OCI-LY7 (cell line): ENCODE measurements at regions not wholly inside any gene's neighbourhood (a gene's known extent, or its start where the extent isn't known, plus 50 kb on each side); places are given as distances from the start of the nearest gene placed in this dataset.

ENCODE experiments used
- BruUV-seq: library from RNA; stranded (reverse); fragments of 400-500 nt; replicated peaks from 2 replicates; lab custom pipeline; 2021; lab: Mats Ljungman, UMichigan
- CTCF ChIA-PET: fragments of 300-600 bp; sonication (Branson Sonifier 250); formaldehyde crosslinking; loops from one replicate; lab custom pipeline; 2022; ENCODE audit warnings: antibody characterized with exemption; ENCODE audit not compliant: unreplicated experiment; lab: Charles Lee
- POLR2A ChIA-PET: fragments of 300-600 bp; sonication (Branson Sonifier 250); formaldehyde crosslinking; loops from one replicate; lab custom pipeline; 2022; ENCODE audit warnings: antibody characterized with exemption; lab: Charles Lee
- DNase-seq: peaks from one replicate; pipeline ENCODE4 v3.0.0-alpha.2; 2015; ENCODE audit warnings: low spot score
- H2AFZ ChIP-seq: fragments of 200-600 bp; sonication (generic), shearing (Covaris generic); 2 replicates; pipeline ENCODE4 v1.6.1; 2014; ENCODE audit warnings: mild to moderate bottlenecking, antibody characterized with exemption, low read length, moderate library complexity
- H3K27ac ChIP-seq: fragments of 200-600 bp; sonication (generic); 2 replicates; pipeline ENCODE4 v1.5.1; 2014; ENCODE audit warnings: mixed run types, low read depth, mild to moderate bottlenecking, moderate library complexity, low read length, inconsistent platforms; ENCODE audit not compliant: poor library complexity, severe bottlenecking
- H3K36me3 ChIP-seq: fragments of 200-600 bp; sonication (generic); 2 replicates; pipeline ENCODE4 v1.6.1; 2014; ENCODE audit warnings: mild to moderate bottlenecking, antibody characterized with exemption, low read length, moderate library complexity, mixed read lengths; ENCODE audit not compliant: insufficient read depth
- H3K4me1 ChIP-seq: fragments of 200-600 bp; sonication (generic); 2 replicates; pipeline ENCODE4 v1.5.1; 2014; ENCODE audit warnings: mild to moderate bottlenecking, low read length; ENCODE audit not compliant: insufficient read depth, poor library complexity, severe bottlenecking
- H3K4me2 ChIP-seq: fragments of 200-600 bp; sonication (generic); 2 replicates; pipeline ENCODE4 v1.6.1; 2014; ENCODE audit warnings: mild to moderate bottlenecking, low read length
- H3K4me3 ChIP-seq: fragments of 200-600 bp; sonication (generic); 2 replicates; pipeline ENCODE4 v1.5.1; 2014; ENCODE audit warnings: mild to moderate bottlenecking, low read depth, low read length; ENCODE audit not compliant: poor library complexity, severe bottlenecking
- H3K79me2 ChIP-seq: fragments of 200-600 bp; sonication (generic); 2 replicates; pipeline ENCODE4 v1.6.1; 2016; ENCODE audit warnings: low read depth, mild to moderate bottlenecking, low read length, moderate library complexity, mixed read lengths; ENCODE audit not compliant: insufficient read depth
- H3K9me2 ChIP-seq: fragments of 200-600 bp; sonication (generic); 2 replicates; pipeline ENCODE4 v1.6.1; 2016; ENCODE audit warnings: mild to moderate bottlenecking, low read length, mixed read lengths; ENCODE audit not compliant: insufficient read depth
- H3K9me3 ChIP-seq: fragments of 200-600 bp; sonication (generic); 2 replicates; pipeline ENCODE4 v1.6.1; 2014; ENCODE audit warnings: mild to moderate bottlenecking, mixed run types, low read length, mixed read lengths
- H4K20me1 ChIP-seq: fragments of 200-600 bp; sonication (generic); 2 replicates; pipeline ENCODE4 v1.6.1; 2014; ENCODE audit warnings: mild to moderate bottlenecking, antibody characterized with exemption, low read length, moderate library complexity, mixed read lengths; ENCODE audit not compliant: insufficient read depth
- EZH2phosphoT487 ChIP-seq: fragments of 200-600 bp; sonication (generic); IDR thresholded peaks from 2 replicates; pipeline ENCODE4 v1.6.1; 2018; ENCODE audit warnings: low read depth, borderline replicate concordance, mild to moderate bottlenecking, mixed run types, antibody characterized with exemption, low read length, moderate library complexity, mixed read lengths
- intact Hi-C: fragments of 100-400 bp; cut with micrococcal nuclease; formaldehyde crosslinking; loops from one replicate; pipeline ENCODE4 v1.10.0; 2022; ENCODE audit not compliant: unreplicated experiment
- TF ChIP-seq, protein P1 (sequence below): fragments of 200-600 bp; sonication (generic); conservative IDR thresholded peaks from 2 replicates; pipeline ENCODE4 v1.5.1; 2014; ENCODE audit warnings: mild to moderate bottlenecking, antibody characterized with exemption, low read length, moderate library complexity, mixed read lengths

DNA sequence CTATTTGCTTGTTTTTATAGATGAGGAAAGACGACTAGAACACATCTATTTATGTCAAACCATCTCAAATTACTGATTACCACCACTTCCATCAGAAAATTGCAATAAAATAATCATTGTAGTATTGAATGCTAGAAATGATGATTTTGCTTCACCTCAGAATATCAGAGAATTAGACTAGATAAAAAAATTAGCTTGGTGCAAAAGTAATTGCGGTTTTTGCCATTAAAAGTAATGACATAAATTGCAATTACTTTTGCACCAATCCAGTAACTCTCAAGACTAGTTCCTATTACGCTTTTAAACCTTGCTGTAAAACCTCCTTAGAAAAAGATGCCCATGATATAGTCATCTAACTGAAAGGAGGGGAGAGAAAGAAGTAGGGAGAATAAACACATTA is 556.7 kb upstream of the GRIN3A start:
- POLR2A ChIA-PET = no interaction called here
- H2AFZ ChIP-seq = no peak overlapping the region
- H3K27ac ChIP-seq = no peak overlapping the region
- TF ChIP-seq EZH2phosphoT487 = no peak
- TF ChIP-seq, protein P1, sequence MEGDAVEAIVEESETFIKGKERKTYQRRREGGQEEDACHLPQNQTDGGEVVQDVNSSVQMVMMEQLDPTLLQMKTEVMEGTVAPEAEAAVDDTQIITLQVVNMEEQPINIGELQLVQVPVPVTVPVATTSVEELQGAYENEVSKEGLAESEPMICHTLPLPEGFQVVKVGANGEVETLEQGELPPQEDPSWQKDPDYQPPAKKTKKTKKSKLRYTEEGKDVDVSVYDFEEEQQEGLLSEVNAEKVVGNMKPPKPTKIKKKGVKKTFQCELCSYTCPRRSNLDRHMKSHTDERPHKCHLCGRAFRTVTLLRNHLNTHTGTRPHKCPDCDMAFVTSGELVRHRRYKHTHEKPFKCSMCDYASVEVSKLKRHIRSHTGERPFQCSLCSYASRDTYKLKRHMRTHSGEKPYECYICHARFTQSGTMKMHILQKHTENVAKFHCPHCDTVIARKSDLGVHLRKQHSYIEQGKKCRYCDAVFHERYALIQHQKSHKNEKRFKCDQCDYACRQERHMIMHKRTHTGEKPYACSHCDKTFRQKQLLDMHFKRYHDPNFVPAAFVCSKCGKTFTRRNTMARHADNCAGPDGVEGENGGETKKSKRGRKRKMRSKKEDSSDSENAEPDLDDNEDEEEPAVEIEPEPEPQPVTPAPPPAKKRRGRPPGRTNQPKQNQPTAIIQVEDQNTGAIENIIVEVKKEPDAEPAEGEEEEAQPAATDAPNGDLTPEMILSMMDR = no peak
- H3K9me3 ChIP-seq = no peaks in the 10 kb centered on the region
- intact Hi-C loops = no loop called here
- BruUV-seq = no TSS peak
- CTCF ChIA-PET = no interaction called here
- H3K79me2 ChIP-seq = no peaks in the 10 kb centered on the region
- no peaks in the 10 kb centered on the region for H3K36me3 ChIP-seq
- no peak overlapping the region for H3K4me2 ChIP-seq
- no peak overlapping the region for H3K4me3 ChIP-seq
- no peaks in the 10 kb centered on the region for H3K4me1 ChIP-seq
- no peaks in the 10 kb centered on the region for H3K9me2 ChIP-seq
- DNase-seq = no peak
- H4K20me1 ChIP-seq = no peaks in the 10 kb centered on the region

DNA sequence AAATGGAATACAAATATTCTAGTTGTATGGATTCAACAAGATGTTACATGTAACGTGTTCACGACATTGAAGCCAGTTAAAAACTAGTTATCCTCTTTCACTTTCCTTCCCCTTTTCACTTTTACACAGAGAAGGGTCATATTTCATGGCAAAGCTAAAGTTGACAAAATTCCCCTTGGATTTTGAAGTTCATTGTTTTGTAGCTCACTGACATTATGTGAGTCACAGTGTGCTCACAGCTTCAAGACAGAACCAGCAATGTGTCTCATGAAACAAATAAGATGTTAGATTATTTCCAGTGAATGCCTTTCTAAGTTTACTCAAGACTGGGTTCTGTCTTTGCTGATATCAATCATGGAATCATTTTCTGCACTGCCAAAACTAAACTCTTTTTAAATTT is 535.5 kb upstream of the GRIN3A start:
- Histone ChIP-seq H3K79me2 (no peaks in the 10 kb centered on the region), H3K4me1 (no peaks in the 10 kb centered on the region), H3K4me2 (no peak overlapping the region), H3K9me3 (no peaks in the 10 kb centered on the region), H4K20me1 (no peaks in the 10 kb centered on the region), H3K27ac (no peak overlapping the region), H2AFZ (no peak overlapping the region), H3K9me2 (no peaks in the 10 kb centered on the region), H3K4me3 (no peak overlapping the region), H3K36me3 (no peaks in the 10 kb centered on the region)
- POLR2A ChIA-PET = no interaction called here
- intact Hi-C loops = no loop called here
- BruUV-seq = no TSS peak
- CTCF ChIA-PET = no interaction called here
- no peak for TF ChIP-seq EZH2phosphoT487
- TF ChIP-seq, protein P1 = no peak
- no peak for DNase-seq

DNA sequence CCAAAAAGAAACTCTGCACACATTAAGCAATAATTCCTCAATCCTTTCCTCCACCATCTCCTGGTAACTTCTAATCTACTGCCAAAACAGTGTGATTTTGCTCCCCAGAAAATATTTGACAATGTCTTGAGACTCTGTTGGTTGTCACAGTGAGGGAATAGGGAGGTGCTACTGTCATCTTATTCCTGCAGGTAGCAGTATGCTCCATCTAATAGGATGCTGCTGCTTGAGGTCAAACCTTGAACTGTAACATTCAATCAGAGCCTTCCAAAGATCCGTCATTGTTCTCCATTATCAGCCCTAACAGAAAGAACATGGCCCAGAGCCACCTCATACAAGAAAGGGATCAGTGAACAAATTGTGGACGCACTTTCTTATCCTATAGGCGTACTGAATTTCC is 514.7 kb upstream of the GRIN3A start:
- POLR2A ChIA-PET = no interaction called here
- Histone ChIP-seq H3K36me3 (no peaks in the 10 kb centered on the region), H3K4me3 (no peak overlapping the region), H3K79me2 (no peaks in the 10 kb centered on the region), H2AFZ (no peak overlapping the region), H4K20me1 (no peaks in the 10 kb centered on the region), H3K9me2 (no peaks in the 10 kb centered on the region), H3K9me3 (no peaks in the 10 kb centered on the region), H3K4me2 (no peak overlapping the region), H3K27ac (no peak overlapping the region), H3K4me1 (no peaks in the 10 kb centered on the region)
- BruUV-seq = no TSS peak
- DNase-seq = no peak
- intact Hi-C loops = no loop called here
- TF ChIP-seq, protein P1 = no peak
- TF ChIP-seq EZH2phosphoT487 = no peak
- CTCF ChIA-PET = no interaction called here
